ENCODE measurements at regions not wholly inside any gene's neighbourhood (a gene's known extent, or its start where the extent isn't known, plus 50 kb on each side); places are given as distances from the start of the nearest gene placed in this dataset.

DNA sequence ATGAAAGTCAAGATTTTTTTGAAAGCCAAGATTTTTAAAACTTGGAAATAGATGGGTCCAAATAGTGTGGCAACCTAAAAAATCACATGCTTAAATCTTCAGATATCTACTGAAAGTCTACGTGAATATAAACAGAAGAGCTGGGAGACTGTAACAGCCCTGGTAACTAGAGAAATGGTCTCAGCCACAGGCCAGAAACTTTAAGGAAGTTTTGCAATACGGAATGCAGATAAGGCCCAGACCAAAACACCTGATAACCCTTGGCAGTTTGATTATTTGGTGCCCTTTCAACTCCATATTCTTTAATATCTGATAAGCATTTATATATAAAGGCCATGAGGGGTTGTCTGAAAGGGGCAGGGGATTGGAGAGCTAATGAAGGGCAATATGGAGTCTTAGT lies 537.3 kb upstream of the TGFBR2 start:
- DNase-seq = no peak

DNA sequence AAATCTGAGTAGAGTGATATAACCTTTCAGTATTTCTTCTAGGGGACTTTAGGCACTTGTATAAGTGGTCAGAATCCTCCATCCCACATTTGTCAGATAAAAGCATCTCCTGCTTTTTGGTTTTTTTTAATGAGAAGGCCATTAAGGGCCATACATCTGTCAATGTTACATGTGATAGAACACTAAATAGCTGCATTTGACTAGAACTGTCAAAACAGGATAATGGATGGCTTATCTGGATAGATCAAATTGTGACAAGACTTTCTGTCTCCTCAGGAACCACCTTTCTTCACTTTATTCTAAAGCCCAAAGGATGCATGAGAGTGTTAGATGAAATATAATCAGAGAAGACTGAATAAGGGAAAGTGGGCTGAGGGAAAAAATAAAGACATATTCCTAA lies 533.4 kb upstream of the TGFBR2 start:
- no peak for DNase-seq

DNA sequence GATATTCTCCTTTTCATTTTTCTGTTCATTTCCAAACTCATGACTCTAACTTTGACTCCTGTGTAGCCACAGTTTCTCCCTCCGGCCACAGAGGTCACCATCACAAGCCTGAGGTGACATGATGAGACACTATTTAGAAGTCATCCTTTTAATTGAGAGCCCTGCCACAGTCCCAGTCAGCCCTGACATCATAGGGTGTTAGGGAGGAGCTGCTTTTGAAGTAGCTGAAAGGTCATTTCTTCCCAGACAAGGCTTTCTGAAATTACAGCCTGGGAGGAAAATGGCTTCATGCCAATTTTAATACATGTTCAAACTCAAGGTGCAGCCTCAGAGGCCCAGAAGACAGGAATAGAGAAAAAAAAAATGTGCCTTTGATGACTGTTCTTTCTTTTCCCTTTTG lies 532.8 kb upstream of the TGFBR2 start:
- no peak for DNase-seq

DNA sequence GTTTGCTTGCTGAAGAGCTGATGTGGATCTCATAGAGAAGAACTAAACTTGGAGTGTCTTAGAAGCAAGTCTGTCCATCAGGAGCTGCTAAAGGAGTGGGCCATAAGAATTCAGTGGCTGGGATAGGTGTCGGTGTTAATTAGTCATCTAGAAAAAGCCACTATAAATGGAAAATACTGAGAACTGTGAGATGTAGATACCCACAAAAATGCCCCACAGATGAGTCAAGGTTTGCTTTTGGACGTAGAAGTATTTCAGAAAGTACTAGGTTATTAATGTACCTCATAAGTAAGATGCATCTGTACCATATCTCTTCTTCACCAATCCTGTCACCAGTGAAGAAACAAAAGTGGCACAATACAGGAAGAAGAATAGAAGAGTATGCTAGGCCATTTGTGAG lies 530.9 kb upstream of the TGFBR2 start:
- DNase-seq = no peak

DNA sequence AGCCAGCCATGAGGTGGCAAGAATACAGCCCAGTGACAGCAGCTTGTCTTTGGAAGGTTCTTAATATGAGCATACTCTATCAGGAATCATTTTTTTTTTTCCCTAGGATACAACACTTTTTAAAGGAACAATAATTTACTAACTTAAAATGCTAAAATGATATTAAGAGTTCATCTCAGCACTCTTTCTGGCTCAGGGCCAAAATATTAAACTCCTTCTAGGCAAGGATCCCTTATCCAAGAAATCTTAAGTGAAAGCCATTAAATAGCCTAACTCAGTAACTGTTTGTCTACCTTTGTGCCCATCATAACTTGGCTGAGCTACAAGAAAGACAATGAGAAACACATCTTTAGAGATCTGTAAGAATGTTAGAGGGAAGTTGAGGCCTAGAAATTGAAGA lies 529.5 kb upstream of the TGFBR2 start:
- DNase-seq = no peak

DNA sequence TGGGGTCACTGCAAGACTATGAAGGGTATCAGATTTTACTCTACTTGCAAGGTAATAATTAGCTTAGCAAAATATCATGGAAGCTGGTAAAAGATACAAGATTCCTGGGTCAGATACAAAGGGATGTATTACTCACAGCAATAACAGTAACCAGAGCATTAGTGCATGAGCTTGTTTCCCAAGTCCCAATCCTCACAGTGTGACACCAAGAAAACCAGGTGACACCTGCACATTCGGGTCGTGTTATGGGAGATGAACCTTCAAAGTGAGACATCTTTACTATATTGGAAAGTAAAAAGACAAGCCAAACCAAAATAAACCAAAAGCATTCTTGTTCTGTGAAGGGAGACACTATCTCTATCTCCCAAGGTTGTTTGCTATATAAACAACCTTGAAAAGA lies 528.7 kb upstream of the TGFBR2 start:
- DNase-seq = no peak

DNA sequence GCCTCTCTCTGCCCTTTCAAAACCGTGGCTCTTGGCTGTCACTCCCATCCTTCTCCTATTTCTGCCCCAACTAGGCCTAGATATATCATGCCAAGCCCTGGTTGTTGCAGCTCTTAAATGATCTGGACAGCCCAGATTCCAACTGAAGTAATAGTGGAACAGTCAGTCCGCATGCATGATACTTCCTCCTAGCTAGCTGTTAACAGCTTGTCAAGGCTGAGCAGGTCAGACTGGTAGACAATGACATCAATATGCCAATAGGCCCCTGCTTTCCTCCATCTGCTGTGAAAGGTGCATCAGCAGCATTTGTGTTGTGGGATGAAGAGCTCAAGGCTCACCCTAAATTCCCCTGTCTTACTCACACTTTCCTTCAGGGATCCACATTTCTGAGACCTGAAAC lies 527.7 kb upstream of the TGFBR2 start:
- no peak for DNase-seq

DNA sequence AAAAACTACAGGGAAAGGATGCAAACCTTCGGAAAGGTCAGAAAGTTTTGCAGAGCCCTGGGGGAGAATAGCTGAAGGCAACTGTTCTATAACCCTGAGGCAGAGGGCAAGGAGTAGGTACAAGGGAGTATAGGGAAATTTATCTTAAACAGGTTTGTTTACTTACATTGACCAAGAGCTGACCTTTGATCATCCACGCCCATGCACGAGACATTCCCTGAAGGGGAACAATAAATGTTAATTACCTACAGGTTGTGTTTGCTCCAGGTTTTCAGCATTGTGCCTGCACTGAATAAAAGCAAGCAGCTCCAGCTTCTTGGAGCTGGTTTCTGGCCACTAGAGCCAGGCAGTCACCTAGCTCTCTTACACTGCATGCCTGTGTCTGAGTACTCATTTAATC lies 524.5 kb upstream of the TGFBR2 start:
- DNase-seq = no peak

DNA sequence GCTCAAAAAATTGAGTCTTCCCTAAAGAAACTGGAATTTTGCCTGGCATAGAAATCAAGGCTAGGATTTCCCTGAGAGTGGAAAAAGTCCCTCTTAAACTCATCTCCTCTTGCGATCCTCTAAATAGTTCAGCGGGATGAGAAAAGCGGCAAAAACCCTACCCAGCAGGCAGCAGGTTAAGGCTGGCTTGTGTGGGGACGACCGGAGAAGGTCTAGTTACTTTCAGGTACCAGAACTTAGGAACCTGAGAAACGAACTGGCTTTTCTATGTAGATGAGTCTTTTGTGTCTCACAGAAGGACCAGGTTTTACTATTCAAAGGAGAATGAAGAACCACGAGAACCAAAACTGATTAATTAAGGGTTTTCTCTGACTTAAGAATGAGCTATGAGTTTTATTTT lies 523.7 kb upstream of the TGFBR2 start:
- DNase-seq = no peak

DNA sequence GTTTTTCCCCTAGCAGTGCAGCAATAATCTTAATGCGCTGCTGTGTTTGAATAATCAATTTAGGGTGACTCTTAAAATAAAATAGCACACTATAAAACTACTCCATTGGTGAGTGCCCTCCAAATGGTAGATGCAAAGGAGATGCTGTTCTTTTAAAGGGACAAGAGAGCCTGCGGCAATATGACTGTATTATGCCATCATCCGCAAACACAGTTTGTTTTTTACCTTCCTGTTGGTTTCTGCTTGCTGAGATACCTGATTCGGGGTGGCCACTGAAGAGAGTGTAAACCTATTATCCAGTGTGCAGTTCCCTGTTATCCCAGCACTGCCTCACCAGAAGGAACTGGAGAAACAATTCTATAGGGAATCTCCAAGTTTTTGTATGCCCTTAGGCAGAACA lies 523.1 kb upstream of the TGFBR2 start:
- no peak for DNase-seq

DNA sequence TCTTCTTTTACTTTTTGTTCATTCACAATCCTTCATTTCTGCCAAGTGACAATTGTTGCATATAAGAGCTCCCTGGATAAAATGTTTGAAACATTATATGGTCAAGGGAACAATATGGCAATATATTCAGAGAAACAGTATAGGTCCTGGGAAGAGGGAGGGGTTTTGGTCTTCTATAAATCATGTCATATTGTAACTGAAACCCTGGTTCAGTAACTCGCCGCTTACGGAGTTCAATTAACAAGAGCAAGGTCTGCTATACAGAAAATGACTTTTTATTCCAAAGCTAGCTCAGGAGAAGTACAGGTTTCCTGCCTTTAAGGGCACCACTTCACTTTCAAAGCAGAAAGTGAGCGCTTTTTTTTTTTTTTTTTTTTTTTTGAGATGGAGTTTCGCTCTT lies 522.1 kb upstream of the TGFBR2 start:
- no peak for DNase-seq

DNA sequence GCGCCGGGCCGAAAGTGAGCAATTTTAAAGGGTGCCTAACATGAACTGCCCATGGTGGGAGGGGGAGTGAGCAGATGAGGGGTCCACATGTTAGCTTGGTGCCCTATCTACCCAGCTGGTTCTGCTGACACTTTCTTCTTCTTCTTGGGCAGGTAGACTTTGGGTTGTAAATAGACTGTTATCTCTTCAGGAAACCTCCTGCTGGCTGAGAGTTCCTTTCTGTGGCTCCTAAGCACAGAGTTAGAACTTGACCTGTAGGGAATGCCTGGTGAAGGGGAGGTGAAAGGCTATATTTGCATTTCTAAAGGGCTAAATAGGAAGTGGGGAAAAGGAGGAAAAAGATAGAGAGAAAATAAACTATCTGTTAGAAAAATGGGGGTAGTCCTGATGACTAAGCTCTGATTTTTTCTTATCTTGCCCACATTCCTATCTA lies 521.4 kb upstream of the TGFBR2 start:
- DNase-seq = no peak

DNA sequence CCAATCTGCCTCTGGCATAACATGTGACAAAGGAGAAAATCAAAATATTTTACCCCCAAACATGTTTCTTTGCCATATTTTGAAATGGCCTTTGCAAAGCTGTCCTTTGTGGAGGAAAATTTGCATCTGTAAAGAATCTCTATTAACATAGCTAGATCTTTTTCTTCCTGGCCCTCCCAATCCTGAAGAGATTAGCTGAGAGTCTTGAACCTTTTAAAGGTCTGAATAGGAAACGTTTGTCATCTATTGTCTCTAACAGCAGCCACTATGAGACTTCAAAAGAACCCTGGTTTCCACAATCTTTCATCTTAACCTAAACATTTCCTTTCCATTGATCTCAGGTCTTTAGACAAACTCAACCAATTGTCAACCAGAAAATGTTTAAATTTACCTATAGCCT lies 520.9 kb upstream of the TGFBR2 start:
- DNase-seq = no peak

DNA sequence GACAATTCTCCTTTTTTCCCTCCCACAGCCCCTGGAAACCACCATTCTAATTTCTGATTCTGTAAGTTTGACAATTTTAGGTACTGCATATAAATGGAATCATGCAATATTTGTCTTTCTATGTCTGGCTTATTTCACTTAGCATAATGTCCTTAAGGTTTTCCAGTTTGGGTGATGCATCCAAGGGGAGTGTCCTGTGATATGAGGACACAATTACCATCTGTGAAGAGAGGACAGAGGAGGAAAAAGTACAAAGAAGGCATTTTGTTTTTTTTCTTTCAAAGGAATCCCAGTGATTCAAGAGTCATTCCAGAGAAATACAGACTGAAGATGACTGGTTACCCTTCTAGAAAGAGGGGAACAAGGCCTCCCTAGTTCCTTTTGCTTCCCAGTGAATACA lies 514.7 kb upstream of the TGFBR2 start:
- no peak for DNase-seq

DNA sequence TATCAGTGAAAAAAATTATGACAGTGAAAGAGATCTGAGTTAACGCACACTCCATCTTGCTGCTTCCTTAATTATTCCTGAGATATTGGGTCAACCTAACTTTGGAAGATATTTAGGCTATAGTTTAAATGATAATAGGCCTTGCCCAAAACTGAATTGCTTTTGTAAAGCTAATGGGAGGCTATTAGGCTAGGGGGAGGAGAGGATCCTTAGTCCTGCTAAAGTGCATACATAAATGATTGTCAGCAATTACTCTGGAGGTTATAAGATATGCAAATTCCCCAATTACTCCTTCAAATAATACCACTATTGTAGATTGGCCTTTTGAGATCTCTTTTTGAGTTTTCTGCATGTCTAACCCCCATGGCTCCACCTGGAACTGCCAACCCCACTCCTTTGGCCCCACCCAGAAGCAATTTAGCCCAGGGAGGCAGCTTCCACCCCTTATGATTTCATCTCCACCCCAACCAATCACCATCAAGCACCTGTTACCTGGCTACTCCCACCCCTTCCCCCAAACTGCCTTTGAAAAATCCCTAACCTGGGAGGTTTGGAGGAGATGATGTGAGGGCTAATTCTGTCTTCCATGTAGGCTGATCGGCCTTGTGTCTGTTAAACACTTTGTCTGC lies 509.3 kb upstream of the TGFBR2 start:
- DNase-seq = no peak

DNA sequence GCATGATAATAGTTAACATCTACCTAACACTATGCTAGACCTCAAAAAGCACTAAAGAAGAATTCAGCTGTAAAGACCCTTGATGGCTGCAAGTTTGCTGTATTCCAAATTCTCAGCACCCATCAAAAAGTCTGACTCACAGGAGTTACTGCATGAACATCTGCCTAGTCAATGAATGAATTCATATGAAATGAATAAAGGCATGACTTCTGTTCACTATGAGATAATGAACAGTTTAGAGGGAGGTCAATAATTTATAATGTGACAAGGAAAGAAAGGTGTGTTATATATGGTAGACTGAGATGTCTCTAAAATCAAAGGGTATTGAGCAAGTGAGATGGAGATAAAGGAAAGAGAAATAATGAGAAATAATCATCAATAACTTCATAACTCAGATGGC lies 508.2 kb upstream of the TGFBR2 start:
- DNase-seq = no peak

DNA sequence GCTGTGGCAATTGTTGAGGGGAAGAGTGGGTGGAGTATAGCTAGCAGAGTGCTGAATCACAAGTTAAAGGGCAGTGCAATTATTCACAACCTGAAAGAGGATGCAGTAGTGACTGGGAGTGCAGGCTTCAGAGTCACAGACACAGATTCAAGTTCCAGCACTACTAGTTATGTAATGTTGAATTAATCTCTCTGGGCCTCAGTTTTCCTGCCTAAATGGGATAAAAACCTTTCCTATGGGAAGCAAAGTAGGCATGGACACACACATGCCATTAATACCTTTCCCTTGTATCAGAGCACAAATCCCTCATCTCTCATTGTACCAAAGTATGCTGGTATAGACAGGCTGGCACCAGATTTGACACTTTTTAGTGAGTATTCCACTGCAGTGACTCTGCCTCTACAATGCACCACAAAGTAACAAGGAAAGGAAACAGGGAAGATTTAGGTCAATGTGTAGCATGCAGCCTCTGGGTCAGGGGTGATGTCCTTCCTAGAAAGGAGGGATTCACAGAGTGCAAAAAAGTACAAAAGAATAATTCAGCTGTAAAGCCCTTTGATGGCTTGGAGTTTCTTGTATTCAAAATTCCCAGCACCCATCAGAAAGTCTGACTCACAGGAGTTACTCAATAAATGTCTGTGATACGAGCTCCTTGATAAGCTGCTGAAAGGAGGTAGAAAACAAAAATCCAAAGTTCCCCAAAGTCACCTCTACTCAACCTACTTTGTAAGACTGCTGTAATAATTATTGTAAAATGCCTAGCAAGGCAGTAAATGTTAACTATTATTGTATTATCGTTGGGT lies 507.5 kb upstream of the TGFBR2 start:
- no peak for DNase-seq

DNA sequence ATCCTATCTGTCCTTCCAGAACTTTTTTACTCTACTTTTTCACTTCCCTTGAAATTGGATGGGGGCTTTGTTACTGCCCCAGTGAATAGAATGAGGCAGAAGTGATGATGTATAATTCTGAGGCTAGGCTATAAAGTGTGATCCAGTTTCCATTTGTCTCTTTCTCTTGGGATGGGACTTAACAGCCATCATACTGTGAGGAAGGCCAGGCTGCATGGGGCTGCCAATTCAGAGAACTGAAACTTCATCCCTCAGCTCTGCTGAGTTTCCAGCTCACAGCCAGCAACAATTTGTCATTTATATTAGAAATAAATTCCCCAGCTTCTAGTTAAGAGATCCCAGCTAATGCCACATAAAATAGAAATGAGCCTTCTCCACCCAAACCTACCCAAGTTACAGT lies 504.0 kb upstream of the TGFBR2 start:
- DNase-seq = no peak

DNA sequence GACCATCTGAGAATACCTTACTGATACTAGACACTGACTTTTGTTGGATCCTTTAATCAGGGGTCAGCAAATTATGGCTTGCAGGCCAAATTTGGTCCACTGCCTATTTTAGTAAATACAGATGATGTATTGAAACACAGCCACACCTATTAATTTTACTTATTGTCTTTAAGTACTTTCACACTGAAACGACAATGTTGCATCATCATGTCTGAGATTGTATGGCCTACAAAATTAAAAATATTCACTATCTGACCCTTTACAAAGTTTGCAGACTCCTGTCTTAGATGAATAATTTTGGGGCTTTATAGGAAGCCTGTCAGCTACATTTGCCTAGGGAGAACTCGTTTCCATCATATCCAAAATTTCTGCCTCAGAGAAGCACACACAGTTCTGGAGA lies 503.2 kb upstream of the TGFBR2 start:
- DNase-seq = no peak

DNA sequence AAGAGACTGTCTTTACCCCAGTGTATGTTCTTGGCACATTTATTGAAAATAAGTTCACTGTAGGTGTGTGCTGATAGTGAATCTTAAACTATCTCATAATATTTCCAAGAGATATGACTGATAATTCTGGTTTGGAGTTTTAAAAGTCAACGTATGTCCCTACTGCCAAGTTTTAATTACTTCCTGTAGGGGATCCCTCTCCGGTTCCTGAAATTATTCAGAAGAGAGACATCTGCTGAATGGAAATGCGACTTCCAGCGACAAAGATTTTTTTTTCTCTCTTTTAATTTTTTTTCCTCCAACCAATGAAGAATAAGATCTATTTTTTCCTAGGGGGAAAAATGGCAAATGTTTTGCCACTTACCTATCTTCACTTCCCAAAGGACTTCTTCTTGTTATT lies 498.9 kb upstream of the TGFBR2 start:
- DNase-seq = no peak

DNA sequence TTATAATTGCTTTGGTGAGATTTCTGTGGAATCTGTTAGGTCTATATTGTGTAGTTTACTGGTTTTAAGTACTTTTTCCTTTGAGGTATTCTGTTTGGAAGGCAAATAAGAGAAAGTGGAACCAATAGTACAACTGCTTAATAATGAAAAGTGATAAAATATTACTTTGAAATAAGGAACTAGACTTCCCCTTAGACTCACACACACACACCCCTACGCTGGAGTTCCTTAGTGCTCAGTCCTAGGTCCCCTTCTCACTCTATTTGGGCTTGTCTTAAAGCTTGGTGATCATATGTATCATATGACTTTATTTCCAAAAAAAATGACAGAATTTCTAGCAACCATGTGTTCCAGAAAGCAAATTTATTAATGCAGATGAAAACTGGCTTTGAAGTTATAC lies 494.0 kb upstream of the TGFBR2 start:
- DNase-seq = no peak

DNA sequence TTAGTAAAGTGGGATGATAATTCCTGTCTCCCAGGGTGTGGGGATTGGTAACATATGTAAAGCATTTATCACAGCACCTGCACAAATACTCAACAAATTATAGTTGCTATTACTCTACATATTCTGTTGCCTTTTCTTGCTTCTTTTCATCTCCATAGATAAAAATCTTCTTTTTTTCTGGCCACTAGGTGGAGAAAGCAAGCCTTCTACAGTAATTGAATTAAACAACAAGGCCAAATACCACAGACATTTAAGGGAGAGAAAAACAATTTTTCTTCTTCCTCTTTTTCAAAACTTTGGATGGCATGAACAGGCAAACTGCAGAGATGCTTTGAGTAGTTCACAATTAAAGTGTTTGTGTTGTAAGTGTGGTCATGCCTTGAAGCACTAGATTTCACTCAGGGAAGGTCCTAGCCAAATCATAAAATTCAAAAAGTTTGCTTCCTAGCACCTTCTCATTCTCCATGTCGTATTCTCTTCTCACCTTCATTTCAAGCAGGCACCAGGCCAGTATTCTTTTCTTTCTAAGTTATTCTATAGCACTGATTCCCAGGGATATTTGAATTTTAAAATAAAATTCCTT lies 493.4 kb upstream of the TGFBR2 start:
- DNase-seq = no peak

DNA sequence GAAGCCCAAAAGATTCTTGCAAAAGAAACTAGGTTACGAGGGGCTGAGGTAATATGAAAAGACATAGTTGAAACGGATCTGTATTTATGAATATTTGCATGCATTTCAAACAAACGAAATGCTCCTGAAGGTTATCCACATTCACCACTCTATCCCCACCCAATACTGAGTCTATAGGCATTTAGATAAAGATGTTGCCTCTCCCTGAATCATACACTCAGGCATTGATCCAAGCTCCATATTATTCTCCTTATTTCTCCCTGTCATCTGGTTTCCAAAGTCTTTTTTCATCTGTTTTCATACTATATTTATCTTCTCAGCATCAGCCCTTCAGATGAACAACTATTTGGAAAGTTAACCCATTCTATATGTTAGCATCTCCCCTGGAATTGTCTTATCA lies 492.5 kb upstream of the TGFBR2 start:
- DNase-seq = no peak

DNA sequence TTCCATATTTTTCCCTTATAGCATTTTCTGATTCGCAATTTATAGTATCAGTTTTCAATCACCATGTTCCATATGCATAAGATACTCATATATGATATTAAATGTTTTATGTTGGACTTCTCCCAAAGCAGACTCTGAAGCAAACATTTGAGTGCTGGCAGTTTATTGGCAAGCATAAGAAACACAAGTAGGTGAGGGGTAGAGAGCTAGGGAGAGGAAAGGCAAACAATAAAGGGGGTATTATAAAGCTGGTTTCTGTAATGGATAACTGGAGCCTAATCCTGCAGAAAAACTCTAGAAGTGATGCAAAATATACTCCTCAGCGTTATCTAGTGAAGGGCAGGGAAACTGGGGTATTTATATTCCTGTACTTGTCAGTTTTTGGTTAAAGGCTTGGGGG lies 491.5 kb upstream of the TGFBR2 start:
- no peak for DNase-seq

DNA sequence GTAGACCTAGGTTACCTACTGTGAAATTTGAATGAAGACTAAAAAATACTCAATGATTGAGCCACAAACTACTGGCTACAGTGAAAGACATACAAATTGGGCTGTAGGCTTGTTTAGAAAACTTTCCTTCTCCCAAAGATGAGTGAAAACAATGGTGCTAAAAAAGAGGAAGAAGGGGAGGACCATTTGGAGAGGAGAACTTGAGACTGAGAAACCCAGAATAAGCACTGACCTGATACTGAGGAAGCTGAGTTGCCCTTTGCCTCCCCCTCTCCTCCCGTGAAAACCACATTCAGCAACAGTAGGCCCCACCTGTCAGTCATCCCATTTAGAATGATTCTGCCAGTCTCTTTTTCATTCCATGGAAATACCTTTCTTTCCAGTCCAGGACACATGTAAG lies 484.0 kb upstream of the TGFBR2 start:
- no peak for DNase-seq
